ENCODE measurements at regions not wholly inside any gene's neighbourhood (a gene's known extent, or its start where the extent isn't known, plus 50 kb on each side); places are given as distances from the start of the nearest gene placed in this dataset.
"Not testable (repeated sequence)": the region's sequence is repeated elsewhere in the genome, so short reads cannot be mapped to it uniquely, and the experiment has no call there.

DNA sequence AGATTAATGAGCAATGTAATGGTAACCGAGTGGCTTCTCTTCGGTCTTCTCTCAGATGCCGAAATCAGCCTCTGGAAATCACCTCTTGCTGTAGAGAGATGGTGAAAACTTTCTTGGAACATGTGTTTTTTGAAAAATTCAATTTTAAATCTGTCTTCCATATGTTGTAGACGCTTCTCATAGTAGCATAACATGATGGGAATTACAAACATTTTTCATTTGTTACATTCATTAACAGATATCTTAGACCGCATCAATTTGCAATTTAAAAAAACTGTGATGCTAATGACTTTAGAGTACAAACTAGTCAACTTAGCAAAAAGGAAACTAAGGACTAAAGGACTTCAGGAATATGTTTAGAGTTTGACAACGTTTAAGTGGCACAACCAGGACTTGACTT, 275.2 kb downstream of the ASXL3 start:
- no peak for DNase-seq

DNA sequence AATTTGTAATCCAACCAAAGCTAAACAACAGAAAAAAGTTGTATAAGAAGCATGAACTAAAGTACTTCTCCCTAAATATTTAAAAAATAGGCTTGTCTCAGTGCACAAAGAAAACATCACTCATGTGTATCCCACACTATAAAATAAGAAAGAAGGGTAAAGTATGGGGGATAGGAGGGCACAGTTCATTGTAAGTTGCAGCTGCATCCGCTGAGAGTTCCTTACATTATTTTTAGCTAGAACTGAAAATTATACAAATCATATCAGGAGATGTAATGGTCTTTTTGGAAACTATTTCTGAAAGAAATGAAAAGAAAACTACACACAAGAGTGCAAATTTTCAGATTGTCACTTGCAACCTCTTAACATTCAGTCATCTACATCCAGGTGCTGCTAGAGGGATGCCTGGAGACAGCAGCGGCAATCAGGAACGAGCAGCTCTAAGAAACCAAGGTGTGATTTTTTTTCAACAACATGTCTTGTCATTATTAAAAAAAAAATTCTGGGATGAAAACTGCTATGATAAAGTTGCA, 273.6 kb downstream of the ASXL3 start:
- DNase-seq: no peak

DNA sequence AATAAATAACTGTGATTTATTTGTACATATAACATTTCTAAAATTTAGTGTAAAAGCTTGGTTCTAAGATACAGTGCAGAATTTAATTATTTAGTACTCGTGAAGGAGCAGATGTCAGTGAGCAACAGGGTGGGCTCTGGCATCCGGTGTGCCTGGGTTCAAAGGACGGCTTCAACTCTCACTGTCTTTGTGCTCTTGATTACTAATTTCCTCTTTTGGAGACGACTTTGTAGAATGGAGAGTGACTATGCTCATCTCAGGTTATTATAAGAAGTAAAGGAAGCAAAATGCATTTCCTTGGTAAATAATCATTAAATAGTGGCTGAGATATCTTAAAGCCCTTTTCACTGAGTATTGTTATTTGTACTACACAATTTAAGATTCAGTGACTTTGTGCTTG, 271.7 kb downstream of the ASXL3 start:
- no peak for DNase-seq

DNA sequence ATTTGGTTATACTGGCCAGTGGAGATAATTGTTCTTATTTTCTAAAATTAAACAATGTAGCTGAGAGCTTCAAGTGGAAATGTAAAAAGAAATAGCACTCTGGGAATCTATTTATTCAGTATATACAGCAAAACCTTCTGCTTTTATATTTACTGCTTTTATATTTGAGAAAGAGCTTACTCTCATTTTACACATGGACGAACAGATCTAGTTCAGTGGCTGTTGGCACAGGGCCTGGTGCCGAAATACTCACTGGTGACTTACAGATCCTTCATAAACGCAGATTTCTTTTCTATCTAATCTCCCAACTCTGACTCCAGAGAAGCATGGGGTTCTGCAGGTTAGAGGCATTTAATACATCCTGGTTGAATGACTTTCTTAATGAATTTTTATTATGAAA, 266.2 kb downstream of the ASXL3 start:
- peak; percentile 23 for DNase-seq

DNA sequence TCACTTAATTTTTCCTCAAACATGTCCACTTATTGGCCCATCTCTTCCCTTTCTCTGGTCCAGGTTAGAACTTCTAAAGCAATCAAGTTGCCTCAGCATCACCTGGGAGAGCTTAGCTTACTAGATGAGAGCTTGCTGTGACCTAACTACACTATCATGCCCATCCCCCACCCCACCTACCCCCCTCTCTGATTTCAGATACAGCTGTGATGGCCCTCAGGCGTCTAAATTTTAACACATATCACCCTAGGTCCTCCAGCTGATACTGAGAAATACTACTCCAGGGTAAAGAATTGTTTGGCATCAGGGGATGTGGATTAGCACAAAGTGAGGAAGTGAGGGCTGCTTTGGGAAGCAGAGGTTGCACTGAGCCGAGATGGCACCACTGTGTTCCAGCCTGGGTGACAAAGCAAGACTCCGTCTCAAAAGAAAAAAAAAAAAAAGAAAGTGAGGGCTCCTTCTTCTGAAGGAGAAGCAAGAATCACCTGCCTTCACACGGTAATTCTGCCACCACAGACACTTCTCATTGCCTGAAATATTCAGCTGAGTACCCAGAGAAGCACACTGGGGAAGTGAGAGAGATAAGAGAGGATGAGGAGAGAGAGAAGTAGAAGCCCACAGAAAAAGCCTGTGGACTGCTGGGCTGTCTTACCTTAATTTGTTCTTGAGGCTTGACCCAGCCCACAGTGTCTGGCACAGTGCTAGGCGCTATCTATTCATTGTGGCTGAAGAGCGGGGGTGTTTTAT, 263.4 kb downstream of the ASXL3 start:
- DNase-seq: no peak

DNA sequence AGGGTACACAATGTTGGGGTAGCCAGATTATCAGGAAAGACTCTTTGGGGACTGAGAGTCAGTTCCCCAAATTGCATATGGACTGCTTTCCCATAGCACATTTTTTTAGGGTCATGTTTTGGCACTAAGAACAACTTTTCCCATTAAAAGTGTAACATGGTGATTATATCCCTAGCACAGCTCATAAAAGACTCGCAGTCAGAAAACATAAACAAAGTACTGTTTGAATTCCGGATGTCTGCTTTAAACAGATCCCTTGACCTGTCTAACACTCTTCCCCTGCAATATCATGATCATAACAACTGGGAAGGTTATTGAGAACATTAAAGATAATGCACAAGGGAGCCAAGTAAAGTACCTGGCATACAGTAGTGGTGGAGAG, 262.2 kb downstream of the ASXL3 start:
- DNase-seq: no peak

DNA sequence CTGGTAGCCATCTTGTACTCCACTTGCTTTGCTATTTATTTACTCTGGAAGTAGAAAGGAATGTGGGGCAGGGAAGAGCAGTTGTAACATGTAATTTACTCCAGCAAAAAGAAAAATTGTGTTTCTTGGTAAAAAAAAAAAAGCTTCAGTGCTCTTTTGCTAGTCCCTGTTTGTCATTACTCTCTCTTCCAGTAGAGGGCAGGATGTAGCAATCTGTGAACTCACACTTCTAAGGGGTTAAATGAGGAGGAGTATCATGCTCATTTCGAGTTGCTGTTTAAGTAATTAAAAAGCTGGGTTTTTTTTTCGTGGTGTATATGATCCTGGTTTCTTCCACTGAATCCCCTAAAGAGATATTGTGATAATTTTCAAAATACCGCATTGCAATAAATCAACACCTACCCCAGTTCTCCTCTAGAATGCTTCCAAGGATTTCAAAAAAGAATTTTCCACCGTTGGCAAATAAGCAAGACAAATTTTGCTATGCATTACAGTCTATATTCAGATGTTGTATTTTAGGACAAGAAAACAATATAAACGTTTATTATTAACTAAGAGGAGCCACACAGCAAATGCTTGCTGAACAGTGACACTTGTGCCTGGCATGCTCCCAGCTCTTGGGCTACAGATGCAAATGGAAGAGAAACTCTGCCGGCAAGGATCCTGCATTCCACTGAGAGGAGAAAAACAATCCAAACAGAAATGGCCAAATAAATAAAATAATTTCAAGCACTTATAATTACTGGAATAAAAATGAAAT, 261.6 kb downstream of the ASXL3 start:
- peak; percentile 89 for DNase-seq

DNA sequence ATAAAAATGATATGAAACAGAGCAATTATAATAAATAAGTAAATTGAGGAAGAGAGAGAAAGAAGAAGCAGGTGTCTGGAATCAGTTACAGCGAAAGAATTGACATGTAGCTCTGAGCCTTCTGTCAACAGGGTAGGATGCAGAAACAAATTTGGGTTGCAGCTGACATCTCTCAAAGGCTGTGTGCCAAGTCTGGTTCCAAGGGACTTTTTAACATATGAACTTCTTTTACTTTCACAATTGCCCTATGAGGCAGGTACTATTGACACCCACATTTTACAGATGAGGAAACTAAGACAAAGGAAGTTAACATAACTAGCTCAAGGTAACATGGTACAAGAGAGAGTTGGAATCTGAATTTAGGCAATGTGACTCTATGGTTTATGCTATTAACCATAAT, 260.0 kb downstream of the ASXL3 start:
- no peak for DNase-seq

DNA sequence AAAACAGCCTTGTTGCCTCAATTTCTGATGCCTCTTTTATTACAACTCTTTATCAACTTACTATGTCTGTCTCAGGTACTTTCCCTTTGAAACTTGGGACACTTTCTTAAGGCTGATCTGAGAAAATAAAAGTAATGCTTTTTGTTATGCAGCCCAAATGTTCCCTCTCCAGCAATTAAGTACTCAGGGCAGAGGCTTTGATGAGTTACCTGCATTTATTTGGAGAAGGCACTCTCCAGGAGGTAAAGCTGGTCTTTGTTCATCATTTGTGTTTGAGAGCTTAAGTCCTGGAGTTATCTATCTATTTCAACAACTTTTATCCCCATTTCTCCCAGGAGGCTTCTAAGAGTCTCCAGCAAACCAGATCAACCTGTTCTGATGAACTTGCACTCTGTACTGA, 259.2 kb downstream of the ASXL3 start:
- DNase-seq: no peak

DNA sequence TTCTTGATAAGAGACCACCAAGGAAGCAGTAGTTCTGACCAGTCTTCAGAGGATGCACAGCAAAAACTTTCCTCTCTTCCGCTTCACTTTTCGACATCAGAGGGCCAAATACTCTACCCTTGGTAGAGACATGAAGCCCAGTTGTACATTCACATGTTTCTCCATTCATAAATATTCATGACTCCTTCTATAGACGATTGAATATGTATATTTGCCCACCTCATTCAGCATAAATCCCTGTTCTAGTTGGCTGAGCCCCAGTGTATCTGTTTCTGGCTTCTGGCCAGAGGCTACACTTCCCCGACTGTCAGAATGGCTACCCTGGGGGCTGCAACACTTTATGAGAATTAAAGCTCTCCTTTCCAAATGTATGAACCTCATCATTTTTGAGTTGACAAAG, 258.5 kb downstream of the ASXL3 start:
- no peak for DNase-seq

DNA sequence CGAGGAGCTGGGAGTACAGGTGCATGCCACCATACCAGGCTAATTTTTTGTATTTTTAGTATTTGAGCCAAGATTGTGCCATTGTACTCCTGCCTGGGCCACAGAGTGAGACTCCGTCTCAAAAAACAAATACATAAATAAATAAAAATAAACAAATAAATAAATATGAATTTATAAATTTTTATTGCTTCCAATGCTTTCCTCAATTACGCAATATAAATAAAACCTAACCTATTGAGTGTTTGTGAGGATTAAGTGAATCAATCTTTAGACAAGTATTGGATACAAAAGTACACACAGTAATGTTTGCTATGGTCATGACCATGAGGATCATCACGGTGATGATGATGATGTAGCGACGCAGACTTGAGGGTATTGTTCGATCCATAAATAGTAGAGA, 257.4 kb downstream of the ASXL3 start:
- no peak for DNase-seq

DNA sequence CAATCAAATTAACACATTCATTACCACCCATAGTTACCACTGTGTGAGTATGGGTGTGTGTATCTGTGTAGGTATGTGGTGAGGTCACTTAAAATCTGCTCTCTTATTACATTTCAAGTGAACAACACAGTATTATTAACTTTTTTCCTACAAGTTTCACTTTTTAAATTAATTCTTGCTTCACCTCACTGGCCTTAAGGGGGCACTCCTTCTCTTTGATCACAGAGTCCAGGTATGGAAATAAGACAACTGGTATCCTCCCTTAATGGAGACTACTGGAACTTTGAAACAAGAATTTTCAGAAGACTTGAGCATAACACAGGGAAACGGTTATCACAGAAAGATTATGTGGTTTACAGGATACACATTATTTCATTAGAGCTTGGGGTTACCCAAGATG, 255.8 kb downstream of the ASXL3 start:
- no peak for DNase-seq

DNA sequence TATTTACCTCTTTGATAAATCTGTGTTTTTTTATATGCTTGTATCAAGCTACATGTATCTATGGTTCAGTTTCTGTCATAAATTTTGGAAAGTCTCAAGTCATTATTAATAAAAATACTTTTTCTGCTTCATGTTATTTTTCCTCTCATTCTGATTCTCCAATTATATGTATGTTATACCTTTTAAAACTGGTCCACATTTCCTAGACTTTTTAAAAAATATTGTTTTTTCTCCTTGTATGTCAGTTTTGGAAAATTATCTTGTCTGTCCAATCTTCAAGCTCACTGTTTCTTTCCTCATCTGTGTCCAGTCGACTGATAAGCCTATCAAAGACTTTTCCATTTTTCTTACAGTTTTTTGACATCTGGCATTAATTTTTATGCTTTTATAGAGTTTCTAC, 253.4 kb downstream of the ASXL3 start:
- DNase-seq: no peak

DNA sequence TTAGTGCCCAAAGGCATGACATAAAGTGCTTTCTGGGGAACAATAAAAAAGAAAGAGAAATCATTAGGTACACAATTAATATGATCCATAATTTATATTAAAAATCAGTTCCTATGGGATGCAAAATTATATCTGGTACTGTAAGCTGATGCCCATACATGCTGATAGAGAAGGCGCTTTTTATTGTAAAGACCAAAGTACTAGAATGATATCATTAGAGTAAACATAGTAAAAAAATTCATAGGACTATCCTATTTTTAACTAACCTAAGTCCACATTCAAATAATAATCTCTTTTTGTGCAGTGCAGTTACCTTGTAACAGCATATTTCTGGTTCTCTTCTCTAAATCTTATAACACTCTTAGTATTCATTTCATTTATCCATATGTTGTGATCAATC, 252.2 kb downstream of the ASXL3 start:
- DNase-seq: no peak

DNA sequence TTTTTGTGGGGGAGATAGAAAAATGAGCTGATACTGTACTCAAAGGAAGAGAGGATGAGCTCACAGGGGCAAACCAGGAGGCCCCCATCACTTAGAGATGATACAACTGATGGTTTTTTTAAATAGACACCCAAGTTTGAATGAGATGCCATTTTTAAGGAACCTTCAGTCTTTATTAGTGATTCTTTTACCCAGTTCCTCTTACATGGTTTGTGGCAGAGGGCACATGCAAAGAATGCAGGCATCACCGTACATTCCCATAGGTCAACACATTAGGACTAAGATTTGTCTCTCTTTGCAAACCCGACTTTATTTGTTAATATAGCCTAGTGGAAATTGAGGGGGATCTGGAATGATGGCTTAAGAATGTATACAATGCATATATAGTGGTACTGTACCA, 250.9 kb downstream of the ASXL3 start:
- DNase-seq: no peak

DNA sequence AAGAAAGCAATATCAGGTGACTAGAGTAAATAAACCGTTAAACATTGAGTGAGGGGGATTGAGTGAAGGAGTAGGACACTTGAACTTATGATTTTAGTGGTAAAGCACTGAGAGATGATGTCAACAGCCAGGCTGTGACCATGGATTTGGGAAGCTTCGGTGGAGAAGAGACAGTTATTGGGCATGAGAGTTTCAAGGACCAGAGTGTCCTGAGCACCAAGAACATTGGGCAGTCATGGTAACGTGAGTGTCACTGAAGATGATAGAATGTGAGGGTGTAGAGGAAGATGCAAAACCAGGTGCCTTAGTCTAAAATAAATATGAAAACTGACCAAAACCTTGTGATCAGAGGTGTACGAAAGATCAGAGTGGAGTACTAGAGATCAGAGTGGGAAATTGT, 248.1 kb downstream of the ASXL3 start:
- no peak for DNase-seq

DNA sequence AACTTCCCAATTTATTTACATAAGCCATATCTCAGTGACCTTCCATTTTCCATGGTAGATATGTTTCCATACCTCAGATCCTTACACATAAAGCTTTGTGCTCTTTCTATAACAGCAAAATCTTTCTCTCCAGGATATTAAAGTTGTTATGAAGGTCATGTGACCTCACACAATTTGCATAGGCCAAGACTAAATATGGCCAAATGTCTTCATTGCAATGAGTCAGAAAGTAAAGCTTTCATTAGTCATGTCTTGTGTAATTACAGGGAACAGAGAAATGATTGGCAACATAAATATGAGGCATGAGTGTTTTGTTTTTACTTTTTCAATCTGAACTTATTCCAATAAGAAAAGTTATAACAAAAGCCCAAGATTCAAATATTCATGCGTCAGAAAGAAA, 243.5 kb downstream of the ASXL3 start:
- no peak for DNase-seq

DNA sequence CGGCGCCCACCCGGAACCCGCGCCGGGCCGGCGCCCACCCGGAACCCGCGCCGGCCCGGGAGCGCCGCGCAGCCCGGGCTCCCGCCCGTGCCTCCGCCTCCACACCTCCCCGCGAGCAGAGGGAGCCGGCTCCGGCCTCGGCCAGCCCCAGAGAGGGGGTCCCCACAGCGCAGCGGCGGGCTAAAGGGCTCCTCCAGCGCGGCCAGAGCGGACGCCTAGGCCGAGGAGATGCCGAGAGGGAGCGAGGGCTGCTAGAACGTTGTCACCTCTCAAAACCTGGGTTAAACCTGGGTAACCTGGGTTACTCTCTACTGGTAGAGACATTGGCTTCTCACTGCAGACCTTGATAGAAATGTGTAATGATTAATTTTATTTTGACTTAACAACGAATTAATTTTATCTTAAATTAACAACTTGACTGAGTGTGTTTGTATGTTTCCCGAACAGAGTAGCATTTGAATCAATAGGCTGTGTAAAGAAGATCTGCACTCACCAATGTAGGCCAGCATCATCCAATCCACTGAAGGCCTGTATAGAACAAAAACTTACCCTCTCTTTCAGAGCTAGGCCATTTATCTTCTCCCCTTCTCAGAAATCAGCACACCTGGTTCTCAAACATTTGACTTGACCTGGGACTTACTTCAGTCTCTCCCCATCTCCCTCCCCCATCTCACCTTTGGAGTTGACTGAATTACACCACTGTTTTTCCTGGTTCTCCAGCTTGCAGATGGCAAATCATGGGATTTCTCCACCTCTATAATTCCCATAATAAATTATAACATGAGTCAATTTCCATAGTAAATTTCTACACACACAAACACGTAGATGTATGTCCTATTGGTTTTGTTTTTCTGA, 242.7 kb downstream of the ASXL3 start:
- no peak for DNase-seq

DNA sequence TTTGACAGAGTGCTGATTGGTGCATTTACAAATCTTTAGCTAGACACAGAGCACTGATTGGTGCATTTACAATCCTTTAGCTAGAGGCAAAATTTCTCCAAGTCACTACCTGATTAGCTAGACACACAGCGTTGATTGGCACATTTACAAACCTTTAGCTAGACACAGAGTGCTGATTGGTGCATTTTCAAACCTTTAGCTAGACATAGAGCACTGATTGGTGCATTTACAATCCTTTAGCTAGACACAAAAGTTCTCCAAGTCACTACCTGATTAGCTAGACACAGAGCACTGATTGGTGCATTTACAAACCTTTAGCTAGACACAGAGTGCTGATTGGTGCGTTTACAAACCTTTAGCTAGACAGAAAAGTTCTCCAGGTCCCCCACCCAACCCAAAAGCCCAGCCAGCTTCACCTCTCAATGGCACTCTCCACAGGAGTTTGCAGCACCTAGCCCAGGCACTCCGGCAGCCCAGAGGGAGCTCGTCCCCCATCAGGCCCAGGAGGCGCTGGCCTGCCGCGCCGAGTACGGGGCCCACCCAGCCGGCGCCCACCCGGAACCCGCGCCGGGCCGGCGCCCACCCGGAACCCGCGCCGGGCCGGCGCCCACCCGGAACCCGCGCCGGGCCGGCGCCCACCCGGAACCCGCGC, 241.8 kb downstream of the ASXL3 start:
- DNase-seq: not testable (repeated sequence)

DNA sequence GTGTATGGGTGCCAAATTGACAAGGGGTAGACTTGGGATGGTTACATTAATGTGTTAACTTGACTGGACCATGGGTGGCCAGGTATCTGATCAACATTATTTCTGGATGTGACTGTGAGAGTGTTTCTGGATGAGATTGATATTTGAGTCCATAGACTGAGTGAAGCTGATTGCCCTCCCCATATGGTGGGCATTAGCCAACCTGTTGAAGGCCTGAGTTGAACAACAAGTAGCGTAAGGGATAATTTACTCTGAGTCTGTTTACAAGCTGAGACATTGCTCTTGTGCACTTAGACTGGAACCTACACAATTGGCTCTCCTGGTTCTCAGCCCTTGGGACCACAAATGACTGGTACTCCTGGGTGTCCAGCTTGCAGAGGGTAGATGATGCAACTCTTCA, 240.1 kb downstream of the ASXL3 start:
- no peak for DNase-seq

DNA sequence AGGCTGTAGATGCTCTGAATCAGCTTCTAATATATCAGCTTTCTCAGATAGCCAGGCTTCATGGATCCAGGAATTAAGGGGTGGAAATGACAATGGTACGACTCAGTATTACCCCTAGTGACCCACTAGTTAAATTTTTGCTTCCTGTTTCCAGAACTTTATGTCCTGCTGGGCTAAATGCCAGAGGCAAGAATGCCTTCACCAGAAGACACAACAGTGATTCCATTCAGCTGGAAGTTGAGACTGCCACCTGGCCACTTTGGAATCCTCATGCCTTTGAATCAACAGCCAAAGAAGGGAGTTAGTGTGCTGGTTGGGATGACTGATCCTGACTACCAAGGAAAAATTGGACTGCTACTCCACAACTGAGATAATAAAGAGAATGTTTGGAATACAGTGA, 239.1 kb downstream of the ASXL3 start:
- DNase-seq: no peak

DNA sequence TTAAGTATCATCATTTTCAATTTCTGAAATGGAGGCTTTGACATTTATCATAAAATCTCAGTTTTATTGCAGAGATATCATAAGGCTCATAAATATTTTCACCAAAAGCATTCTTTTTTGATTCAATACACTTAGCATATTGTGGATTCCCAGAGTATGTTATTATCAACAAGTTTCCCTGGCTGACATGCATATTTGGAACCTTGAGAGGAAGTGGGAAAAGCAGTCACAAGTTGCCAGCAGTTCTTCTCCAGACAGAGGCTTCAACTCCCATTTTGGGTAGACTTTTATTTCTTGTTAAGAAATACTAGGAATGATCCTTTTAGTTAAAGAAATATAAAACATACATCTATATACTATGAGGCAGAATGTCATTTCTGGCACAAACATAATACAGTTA, 236.5 kb downstream of the ASXL3 start:
- no peak for DNase-seq

DNA sequence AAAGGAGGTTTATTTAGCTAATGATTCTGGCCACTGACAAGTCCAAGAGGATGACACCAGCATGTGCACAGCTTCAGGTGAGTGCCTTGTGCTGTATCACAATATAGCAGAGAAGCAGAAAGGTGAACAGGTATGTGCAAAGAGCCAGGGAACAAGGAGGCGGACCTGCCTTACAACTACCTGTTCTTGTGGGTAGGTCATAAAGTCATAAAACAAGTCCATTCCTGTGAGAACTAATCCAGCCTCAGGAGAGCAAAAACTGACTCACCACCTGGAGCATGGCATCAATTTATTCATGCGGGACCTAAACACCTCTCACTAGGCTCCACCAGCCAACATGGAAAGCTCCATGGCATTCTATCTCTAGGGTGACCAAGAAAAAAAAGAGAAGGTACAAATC, 234.2 kb downstream of the ASXL3 start:
- no peak for DNase-seq

Data from eye (tissue), 1 donor.